ENCODE measurements at regions not wholly inside any gene's neighbourhood (a gene's known extent, or its start where the extent isn't known, plus 50 kb on each side); places are given as distances from the start of the nearest gene placed in this dataset.

DNA sequence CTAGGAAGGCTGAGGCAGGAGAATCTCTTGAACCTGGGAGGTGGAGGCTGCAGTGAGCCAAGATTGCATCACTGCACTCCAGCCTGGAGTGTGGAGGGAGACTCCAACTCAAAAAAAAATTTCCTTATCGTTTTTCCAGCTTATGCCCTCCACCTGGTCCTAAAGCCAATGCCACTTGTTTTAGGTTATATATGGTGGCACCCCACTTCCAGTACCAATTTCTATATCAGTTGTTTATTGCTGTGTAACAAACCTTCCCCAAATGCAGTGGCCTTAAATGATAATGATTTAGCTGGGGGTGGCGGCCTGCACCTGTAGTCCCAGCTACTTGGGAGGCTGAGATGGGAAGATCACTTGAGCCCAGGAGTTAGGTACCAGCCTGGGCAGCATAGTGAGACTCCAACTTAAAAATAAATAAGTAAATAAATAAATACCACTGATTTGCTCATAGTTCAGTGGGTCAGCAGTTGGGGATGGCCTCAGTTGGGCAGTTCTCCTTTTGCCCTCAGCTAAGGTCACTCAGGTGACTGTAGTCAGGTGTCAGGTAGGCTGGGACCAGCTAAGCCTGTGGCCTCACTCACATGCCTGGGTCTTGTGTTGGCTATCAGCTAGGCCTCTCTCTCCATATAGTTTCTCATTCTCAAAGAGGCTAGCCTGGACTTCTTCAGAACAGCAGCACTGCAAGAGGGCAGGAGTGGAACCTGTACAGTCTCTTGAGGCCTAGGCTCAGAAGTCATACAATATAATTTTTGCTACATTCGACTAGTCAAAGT, 113.7 kb upstream of the GATA6 start:
- TF ChIP-seq, protein P1, sequence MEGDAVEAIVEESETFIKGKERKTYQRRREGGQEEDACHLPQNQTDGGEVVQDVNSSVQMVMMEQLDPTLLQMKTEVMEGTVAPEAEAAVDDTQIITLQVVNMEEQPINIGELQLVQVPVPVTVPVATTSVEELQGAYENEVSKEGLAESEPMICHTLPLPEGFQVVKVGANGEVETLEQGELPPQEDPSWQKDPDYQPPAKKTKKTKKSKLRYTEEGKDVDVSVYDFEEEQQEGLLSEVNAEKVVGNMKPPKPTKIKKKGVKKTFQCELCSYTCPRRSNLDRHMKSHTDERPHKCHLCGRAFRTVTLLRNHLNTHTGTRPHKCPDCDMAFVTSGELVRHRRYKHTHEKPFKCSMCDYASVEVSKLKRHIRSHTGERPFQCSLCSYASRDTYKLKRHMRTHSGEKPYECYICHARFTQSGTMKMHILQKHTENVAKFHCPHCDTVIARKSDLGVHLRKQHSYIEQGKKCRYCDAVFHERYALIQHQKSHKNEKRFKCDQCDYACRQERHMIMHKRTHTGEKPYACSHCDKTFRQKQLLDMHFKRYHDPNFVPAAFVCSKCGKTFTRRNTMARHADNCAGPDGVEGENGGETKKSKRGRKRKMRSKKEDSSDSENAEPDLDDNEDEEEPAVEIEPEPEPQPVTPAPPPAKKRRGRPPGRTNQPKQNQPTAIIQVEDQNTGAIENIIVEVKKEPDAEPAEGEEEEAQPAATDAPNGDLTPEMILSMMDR (IDR thresholded peaks at IDR 0.05): no peak
- TF ChIP-seq ETV6 (CRISPR knock-in tag; IDR thresholded peaks at IDR 0.05) (no peak), SMAD4 (CRISPR knock-in tag; IDR thresholded peaks at IDR 0.05) (no peak), ZNF396 (CRISPR knock-in tag; IDR thresholded peaks at IDR 0.05; ENCODE audit: borderline replicate concordance) (no peak), ZNF232 (CRISPR knock-in tag; IDR thresholded peaks at IDR 0.05) (no peak), CBFB (CRISPR knock-in tag; IDR thresholded peaks at IDR 0.05; ENCODE audit: low read depth) (no peak)
- TF ChIP-seq, protein P2, sequence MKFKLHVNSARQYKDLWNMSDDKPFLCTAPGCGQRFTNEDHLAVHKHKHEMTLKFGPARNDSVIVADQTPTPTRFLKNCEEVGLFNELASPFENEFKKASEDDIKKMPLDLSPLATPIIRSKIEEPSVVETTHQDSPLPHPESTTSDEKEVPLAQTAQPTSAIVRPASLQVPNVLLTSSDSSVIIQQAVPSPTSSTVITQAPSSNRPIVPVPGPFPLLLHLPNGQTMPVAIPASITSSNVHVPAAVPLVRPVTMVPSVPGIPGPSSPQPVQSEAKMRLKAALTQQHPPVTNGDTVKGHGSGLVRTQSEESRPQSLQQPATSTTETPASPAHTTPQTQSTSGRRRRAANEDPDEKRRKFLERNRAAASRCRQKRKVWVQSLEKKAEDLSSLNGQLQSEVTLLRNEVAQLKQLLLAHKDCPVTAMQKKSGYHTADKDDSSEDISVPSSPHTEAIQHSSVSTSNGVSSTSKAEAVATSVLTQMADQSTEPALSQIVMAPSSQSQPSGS (CRISPR knock-in tag; IDR thresholded peaks at IDR 0.05; ENCODE audit: borderline replicate concordance, low read depth): no peak
- TF ChIP-seq, protein P3, sequence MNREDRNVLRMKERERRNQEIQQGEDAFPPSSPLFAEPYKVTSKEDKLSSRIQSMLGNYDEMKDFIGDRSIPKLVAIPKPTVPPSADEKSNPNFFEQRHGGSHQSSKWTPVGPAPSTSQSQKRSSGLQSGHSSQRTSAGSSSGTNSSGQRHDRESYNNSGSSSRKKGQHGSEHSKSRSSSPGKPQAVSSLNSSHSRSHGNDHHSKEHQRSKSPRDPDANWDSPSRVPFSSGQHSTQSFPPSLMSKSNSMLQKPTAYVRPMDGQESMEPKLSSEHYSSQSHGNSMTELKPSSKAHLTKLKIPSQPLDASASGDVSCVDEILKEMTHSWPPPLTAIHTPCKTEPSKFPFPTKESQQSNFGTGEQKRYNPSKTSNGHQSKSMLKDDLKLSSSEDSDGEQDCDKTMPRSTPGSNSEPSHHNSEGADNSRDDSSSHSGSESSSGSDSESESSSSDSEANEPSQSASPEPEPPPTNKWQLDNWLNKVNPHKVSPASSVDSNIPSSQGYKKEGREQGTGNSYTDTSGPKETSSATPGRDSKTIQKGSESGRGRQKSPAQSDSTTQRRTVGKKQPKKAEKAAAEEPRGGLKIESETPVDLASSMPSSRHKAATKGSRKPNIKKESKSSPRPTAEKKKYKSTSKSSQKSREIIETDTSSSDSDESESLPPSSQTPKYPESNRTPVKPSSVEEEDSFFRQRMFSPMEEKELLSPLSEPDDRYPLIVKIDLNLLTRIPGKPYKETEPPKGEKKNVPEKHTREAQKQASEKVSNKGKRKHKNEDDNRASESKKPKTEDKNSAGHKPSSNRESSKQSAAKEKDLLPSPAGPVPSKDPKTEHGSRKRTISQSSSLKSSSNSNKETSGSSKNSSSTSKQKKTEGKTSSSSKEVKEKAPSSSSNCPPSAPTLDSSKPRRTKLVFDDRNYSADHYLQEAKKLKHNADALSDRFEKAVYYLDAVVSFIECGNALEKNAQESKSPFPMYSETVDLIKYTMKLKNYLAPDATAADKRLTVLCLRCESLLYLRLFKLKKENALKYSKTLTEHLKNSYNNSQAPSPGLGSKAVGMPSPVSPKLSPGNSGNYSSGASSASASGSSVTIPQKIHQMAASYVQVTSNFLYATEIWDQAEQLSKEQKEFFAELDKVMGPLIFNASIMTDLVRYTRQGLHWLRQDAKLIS (CRISPR knock-in tag; IDR thresholded peaks at IDR 0.05; ENCODE audit: borderline replicate concordance): no peak
- TF ChIP-seq, protein P4, sequence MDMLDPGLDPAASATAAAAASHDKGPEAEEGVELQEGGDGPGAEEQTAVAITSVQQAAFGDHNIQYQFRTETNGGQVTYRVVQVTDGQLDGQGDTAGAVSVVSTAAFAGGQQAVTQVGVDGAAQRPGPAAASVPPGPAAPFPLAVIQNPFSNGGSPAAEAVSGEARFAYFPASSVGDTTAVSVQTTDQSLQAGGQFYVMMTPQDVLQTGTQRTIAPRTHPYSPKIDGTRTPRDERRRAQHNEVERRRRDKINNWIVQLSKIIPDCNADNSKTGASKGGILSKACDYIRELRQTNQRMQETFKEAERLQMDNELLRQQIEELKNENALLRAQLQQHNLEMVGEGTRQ (CRISPR knock-in tag; IDR thresholded peaks at IDR 0.05): no peak
- TF ChIP-seq, protein P5, sequence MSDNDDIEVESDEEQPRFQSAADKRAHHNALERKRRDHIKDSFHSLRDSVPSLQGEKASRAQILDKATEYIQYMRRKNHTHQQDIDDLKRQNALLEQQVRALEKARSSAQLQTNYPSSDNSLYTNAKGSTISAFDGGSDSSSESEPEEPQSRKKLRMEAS (CRISPR knock-in tag; IDR thresholded peaks at IDR 0.05): no peak
- TF ChIP-seq, protein P6, sequence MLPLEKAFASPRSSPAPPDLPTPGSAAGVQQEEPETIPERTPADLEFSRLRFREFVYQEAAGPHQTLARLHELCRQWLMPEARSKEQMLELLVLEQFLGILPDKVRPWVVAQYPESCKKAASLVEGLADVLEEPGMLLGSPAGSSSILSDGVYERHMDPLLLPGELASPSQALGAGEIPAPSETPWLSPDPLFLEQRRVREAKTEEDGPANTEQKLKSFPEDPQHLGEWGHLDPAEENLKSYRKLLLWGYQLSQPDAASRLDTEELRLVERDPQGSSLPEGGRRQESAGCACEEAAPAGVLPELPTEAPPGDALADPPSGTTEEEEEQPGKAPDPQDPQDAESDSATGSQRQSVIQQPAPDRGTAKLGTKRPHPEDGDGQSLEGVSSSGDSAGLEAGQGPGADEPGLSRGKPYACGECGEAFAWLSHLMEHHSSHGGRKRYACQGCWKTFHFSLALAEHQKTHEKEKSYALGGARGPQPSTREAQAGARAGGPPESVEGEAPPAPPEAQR (CRISPR knock-in tag; IDR thresholded peaks at IDR 0.05): no peak
- TF ChIP-seq, protein P7, sequence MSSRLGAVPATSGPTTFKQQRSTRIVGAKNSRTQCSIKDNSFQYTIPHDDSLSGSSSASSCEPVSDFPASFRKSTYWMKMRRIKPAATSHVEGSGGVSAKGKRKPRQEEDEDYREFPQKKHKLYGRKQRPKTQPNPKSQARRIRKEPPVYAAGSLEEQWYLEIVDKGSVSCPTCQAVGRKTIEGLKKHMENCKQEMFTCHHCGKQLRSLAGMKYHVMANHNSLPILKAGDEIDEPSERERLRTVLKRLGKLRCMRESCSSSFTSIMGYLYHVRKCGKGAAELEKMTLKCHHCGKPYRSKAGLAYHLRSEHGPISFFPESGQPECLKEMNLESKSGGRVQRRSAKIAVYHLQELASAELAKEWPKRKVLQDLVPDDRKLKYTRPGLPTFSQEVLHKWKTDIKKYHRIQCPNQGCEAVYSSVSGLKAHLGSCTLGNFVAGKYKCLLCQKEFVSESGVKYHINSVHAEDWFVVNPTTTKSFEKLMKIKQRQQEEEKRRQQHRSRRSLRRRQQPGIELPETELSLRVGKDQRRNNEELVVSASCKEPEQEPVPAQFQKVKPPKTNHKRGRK (CRISPR knock-in tag; IDR thresholded peaks at IDR 0.05; ENCODE audit: borderline replicate concordance): no peak
- TF ChIP-seq, protein P8, sequence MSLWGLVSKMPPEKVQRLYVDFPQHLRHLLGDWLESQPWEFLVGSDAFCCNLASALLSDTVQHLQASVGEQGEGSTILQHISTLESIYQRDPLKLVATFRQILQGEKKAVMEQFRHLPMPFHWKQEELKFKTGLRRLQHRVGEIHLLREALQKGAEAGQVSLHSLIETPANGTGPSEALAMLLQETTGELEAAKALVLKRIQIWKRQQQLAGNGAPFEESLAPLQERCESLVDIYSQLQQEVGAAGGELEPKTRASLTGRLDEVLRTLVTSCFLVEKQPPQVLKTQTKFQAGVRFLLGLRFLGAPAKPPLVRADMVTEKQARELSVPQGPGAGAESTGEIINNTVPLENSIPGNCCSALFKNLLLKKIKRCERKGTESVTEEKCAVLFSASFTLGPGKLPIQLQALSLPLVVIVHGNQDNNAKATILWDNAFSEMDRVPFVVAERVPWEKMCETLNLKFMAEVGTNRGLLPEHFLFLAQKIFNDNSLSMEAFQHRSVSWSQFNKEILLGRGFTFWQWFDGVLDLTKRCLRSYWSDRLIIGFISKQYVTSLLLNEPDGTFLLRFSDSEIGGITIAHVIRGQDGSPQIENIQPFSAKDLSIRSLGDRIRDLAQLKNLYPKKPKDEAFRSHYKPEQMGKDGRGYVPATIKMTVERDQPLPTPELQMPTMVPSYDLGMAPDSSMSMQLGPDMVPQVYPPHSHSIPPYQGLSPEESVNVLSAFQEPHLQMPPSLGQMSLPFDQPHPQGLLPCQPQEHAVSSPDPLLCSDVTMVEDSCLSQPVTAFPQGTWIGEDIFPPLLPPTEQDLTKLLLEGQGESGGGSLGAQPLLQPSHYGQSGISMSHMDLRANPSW (CRISPR knock-in tag; conservative IDR thresholded peaks at IDR 0.05; ENCODE audit: low read depth): no peak
- TF ChIP-seq, protein P9, sequence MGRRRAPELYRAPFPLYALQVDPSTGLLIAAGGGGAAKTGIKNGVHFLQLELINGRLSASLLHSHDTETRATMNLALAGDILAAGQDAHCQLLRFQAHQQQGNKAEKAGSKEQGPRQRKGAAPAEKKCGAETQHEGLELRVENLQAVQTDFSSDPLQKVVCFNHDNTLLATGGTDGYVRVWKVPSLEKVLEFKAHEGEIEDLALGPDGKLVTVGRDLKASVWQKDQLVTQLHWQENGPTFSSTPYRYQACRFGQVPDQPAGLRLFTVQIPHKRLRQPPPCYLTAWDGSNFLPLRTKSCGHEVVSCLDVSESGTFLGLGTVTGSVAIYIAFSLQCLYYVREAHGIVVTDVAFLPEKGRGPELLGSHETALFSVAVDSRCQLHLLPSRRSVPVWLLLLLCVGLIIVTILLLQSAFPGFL (CRISPR knock-in tag; IDR thresholded peaks at IDR 0.05; ENCODE audit: borderline replicate concordance): no peak
